HUES64 (cell line): ENCODE measurements at regions not wholly inside any gene's neighbourhood (a gene's known extent, or its start where the extent isn't known, plus 50 kb on each side); places are given as distances from the start of the nearest gene placed in this dataset.

ENCODE experiments used
- H3K27ac ChIP-seq: 2 replicates; pipeline ENCODE4 v1.7.0; 2013; ENCODE audit warnings: low read depth, low read length, inconsistent platforms
- H3K27me3 ChIP-seq: 2 replicates; pipeline ENCODE4 v1.6.1; 2013; ENCODE audit warnings: mild to moderate bottlenecking, low read length; ENCODE audit not compliant: insufficient read depth
- H3K36me3 ChIP-seq: 2 replicates; pipeline ENCODE4 v1.6.1; 2013; ENCODE audit warnings: mild to moderate bottlenecking, low read length; ENCODE audit not compliant: insufficient read depth
- H3K4me1 ChIP-seq: 2 replicates; pipeline ENCODE4 v1.6.1; 2013; ENCODE audit warnings: mild to moderate bottlenecking, low read length, moderate library complexity; ENCODE audit not compliant: insufficient read depth
- H3K4me3 ChIP-seq: 2 replicates; pipeline ENCODE4 v1.5.1; 2013; ENCODE audit warnings: mild to moderate bottlenecking, low read length, moderate library complexity
- H3K9ac ChIP-seq: 2 replicates; pipeline ENCODE4 v1.6.1; 2013; ENCODE audit warnings: mild to moderate bottlenecking, low read depth, low read length
- H3K9me3 ChIP-seq: 2 replicates; pipeline ENCODE4 v1.6.1; 2013; ENCODE audit warnings: low read depth, low read length; ENCODE audit not compliant: insufficient read depth
- WGBS: fragments of 150-250, 120-280 bp; methylation state at CpG from one replicate; pipeline ENCODE4 v1.1.7; 2013; ENCODE audit warnings: missing lambda C conversion rate; 5-methylcytosine and 5-hydroxymethylcytosine counted together

DNA sequence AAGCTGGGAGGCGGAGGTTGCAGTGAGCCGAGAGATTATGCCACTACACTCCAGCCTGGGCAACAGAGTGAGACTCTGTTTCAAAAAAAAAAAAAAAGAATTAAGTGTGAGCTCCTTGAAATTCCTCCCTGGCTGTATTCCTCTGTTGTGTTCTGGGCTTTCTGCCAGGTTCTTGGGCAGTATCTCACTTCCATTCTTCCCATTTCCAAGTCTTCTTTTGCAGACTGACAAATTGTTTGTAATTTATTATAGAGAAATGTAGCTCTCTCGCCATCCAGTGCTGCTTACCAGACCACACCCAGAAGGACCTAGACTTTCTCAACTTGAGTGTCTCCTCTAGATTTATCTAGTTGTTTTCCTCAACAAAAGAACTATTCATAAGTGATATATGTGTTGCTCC is 105.0 kb upstream of the ADGRL2 start:
- H3K4me1 ChIP-seq, result peaks cover 25% of the 10 kb centered on the region
- H3K36me3 ChIP-seq, result no peaks in the 10 kb centered on the region
- WGBS, result 98% methylated on average over 2 of the region's 3 CpGs
- H3K9me3 ChIP-seq, result no peaks in the 10 kb centered on the region
- H3K27me3 ChIP-seq, result no peaks in the 10 kb centered on the region
- H3K9ac ChIP-seq, result no peak overlapping the region
- H3K27ac ChIP-seq, result no peak overlapping the region
- no peak overlapping the region for H3K4me3 ChIP-seq

DNA sequence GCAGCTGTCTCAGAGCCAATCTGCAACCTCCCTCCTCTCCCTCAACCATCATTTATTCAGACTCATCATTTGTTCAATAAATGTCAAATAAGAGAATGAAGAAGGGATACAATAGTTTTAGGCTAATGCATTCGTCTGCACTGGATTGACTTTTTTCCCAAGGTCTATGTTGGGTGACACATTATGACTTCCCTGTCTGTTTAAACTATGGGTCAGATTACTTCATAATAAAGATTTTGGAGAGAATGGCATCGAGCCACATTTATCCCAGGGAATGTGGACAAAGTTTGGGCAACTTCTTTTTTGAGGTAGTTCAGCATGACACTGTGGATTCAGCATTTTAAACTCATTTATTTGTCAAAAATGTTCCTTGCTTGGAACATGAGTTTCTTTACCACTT is 107.4 kb upstream of the ADGRL2 start:
- no peak overlapping the region for H3K9ac ChIP-seq
- 98% methylated on average over 2 of the region's 2 CpGs for WGBS
- no peaks in the 10 kb centered on the region for H3K27me3 ChIP-seq
- H3K36me3 ChIP-seq, result no peaks in the 10 kb centered on the region
- no peak overlapping the region for H3K4me3 ChIP-seq
- H3K27ac ChIP-seq, result no peak overlapping the region
- H3K9me3 ChIP-seq, result no peaks in the 10 kb centered on the region
- peaks cover 16% of the 10 kb centered on the region for H3K4me1 ChIP-seq

DNA sequence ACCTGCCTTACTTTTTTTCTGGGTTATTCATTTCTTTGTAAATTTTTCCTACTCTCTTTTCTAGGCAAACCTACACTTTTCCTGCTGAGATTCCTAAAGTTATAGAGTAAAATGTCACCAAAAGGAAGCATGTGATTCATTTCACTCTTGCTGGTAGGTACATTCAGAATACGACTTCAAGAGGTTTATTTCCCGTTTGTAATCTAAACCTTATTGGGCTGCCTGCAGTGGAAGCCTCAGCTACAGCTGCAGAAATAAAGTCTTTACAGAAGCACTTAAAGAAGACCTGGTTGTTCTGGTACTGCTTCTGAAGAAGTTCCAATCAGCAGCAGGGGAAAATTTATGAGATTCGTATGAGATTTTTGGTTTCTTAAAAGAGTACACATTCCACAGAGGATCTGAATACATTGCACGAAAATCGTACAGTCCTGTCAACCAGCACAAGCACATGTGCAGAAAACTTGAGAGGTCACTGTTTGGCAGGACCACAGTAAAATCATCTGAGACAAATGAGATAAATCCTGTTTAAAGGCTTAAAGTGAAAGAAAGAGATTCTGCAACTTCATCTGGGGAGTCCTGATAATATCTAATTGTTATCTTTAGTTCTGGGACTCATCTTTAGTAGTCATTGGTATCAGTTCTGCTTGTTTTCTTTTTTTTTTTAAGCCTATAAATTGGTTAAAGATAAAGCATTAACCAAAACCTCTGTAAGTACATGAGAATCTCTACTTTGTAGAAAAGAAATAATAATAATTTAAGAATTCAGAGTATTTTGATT is 109.9 kb upstream of the ADGRL2 start:
- H3K9me3 ChIP-seq, result no peaks in the 10 kb centered on the region
- WGBS, result 95% methylated on average over 5 of the region's 5 CpGs
- no peak overlapping the region for H3K9ac ChIP-seq
- no peak overlapping the region for H3K4me3 ChIP-seq
- H3K27ac ChIP-seq, result no peak overlapping the region
- H3K4me1 ChIP-seq, result peaks cover 16% of the 10 kb centered on the region
- no peaks in the 10 kb centered on the region for H3K27me3 ChIP-seq
- H3K36me3 ChIP-seq, result no peaks in the 10 kb centered on the region

DNA sequence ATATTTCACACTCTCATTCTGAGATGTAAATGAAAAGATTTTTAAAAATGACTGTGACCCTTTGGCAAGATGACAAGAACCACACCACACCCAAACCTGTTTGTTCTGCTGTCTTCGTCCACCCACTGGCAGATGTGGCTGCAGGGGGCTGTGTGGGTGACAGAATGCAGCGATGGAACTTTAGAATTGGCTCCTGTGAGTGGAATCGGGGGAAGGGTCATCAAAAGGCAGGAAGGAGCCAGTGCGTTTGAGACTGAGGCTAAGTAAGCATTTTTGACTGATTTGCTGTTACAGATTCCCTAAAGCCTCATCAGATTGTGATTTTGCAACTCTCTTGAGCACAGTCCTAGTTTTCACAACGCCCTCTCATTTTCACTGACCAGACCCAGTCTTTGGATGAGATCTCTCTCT is 111.2 kb upstream of the ADGRL2 start:
- no peak overlapping the region for H3K27ac ChIP-seq
- no peak overlapping the region for H3K9ac ChIP-seq
- peaks cover 16% of the 10 kb centered on the region for H3K4me1 ChIP-seq
- WGBS, result 72% methylated on average over 5 of the region's 5 CpGs
- no peaks in the 10 kb centered on the region for H3K27me3 ChIP-seq
- H3K4me3 ChIP-seq, result no peak overlapping the region
- peaks cover 4% of the 10 kb centered on the region; the same call in 1 of the 2 replicates for H3K9me3 ChIP-seq
- no peaks in the 10 kb centered on the region for H3K36me3 ChIP-seq

DNA sequence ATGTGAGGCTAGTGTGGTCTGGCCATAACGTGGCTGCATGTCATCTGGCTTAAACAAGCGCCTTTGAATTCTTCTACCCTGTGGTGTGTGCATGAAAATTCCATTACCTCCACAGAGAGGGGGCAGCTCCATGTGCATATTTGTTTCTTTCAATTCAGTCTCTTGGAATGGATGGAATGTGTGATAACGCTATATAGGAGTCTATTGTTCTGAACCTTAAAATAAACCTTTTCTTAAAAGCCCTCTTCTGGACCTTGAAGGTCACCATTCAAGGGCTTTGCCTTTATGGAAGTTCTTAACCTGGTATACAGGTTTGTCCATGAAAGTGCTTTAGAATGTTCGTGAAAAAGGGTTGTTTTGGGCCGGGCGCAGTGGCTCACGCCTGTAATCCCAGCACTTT is 118.2 kb upstream of the ADGRL2 start:
- no peak overlapping the region for H3K4me3 ChIP-seq
- no peak overlapping the region for H3K9ac ChIP-seq
- no peaks in the 10 kb centered on the region for H3K27me3 ChIP-seq
- no peaks in the 10 kb centered on the region for H3K36me3 ChIP-seq
- H3K4me1 ChIP-seq, result peaks cover 36% of the 10 kb centered on the region
- H3K9me3 ChIP-seq, result peaks cover 4% of the 10 kb centered on the region; the same call in 1 of the 2 replicates
- 72% methylated on average over 6 of the region's 7 CpGs for WGBS
- H3K27ac ChIP-seq, result peak overlapping the region; percentile 68; the same call in 1 of the 2 replicates

DNA sequence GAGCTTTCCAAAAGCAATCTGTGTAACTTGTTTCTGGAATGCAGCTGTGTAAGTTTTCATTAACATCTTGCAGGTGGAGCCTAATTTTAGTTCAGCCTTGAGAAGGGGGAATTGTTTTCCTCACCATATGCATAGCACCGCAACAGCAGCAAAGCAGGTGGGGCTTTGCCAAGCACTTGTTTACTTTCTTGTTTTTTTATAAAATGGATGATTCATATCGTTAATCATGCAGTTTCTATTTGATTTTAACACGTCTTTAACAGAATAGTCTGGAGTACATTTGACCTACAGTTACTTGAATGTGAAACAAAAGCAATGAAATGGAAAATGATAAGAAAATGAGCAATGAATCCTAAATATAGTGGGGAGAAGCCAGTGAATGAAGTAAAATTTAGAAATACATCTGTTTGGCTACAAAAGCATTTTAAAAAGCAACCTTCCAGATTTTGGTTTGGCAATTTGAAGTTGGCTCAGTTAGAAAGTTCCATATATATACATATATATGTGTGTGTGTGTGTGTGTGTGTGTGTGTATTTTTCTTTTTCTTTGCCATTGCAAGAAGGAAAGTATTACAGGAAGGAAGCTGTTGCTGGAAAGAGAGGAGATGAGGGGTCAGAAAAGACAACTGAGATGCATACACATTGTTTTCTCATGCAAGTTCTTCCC is 119.0 kb upstream of the ADGRL2 start:
- WGBS, result 75% methylated on average over 3 of the region's 3 CpGs
- H3K36me3 ChIP-seq, result no peaks in the 10 kb centered on the region
- peaks cover 36% of the 10 kb centered on the region for H3K4me1 ChIP-seq
- peaks cover 4% of the 10 kb centered on the region; the same call in 1 of the 2 replicates for H3K9me3 ChIP-seq
- H3K27ac ChIP-seq, result peak overlapping the region; percentile 62; the same call in 1 of the 2 replicates
- H3K4me3 ChIP-seq, result no peak overlapping the region
- H3K27me3 ChIP-seq, result no peaks in the 10 kb centered on the region
- no peak overlapping the region for H3K9ac ChIP-seq

DNA sequence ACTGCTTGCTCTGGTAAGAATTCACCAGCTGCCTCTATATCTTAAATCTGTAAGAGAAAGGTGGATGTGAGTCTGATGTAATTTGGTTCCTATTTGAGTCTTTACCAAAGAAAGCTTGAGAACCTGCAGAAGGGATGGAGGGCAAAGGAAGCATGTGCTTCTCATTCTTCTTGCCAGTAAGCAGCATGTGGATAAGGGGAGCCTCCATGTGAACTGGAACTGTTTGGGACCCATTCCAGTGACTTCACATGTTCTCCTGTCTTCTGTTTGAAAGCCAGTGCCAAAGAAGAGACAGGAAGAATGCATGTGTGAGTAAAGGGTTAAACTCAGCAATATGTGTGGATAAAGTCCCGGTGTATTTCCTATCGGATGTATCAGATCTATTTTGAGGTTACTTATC is 119.6 kb upstream of the ADGRL2 start:
- WGBS, result 61% methylated on average over 2 of the region's 2 CpGs

DNA sequence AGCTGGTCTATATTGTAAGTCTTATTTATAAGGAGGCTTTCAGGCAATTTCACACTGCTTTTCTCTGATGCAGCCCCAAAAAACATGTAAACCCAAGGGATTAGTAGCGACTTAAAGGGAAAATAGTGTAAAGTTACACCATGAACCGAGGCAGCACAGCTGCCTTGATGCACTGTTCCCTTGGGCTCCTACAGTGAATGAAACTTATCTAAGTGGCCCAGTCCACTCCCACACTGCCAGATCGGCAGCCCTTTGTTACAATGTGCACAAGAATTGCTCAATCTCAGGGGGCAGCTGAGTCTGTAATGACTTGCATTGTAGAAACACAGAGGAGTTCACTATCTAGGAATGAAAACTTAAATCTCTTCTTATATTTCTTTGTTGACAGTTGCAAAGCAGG is 120.8 kb upstream of the ADGRL2 start:
- Histone ChIP-seq H3K4me3 (no peak overlapping the region), H3K9ac (0 out of 2 replicates have a peak overlapping the region, but pooled peaks have one; percentile 1), H3K9me3 (no peaks in the 10 kb centered on the region), H3K36me3 (no peaks in the 10 kb centered on the region), H3K27me3 (no peaks in the 10 kb centered on the region), H3K27ac (0 out of 2 replicates have a peak overlapping the region, but pooled peaks have one; percentile 1), H3K4me1 (peaks cover 38% of the 10 kb centered on the region)
- WGBS, result 55% methylated on average over 3 of the region's 3 CpGs

More for the DNA sequence above, 119.6 kb upstream of the ADGRL2 start:
- H3K4me1 ChIP-seq, result peaks cover 36% of the 10 kb centered on the region
- H3K4me3 ChIP-seq, result no peak overlapping the region
- H3K9ac ChIP-seq, result no peak overlapping the region
- no peaks in the 10 kb centered on the region for H3K36me3 ChIP-seq
- no peaks in the 10 kb centered on the region for H3K27me3 ChIP-seq
- H3K9me3 ChIP-seq, result peaks cover 4% of the 10 kb centered on the region; the same call in 1 of the 2 replicates
- H3K27ac ChIP-seq, result peak overlapping the region; percentile 17

DNA sequence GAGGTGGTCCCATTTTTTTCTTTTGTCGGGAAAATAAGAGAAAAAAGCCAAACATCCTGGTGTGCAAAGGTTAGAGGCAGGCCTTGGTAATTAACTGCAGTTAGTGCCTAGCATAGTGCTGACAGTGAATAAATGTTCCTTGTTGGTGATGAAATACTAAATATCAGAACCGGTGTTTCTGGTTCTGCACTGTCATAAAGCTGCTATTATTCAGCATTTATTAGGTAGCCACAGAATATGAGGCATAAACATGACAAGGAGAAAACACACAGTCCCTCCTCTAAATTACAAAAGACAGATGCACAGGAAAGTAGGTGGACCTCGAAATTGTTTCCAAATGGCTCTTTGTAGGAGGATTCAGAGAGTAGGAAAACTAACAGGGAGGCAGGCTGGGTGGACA is 122.0 kb upstream of the ADGRL2 start:
- Histone ChIP-seq H3K36me3 (no peaks in the 10 kb centered on the region), H3K4me3 (no peak overlapping the region), H3K27ac (no peak overlapping the region), H3K9ac (no peak overlapping the region), H3K27me3 (no peaks in the 10 kb centered on the region), H3K4me1 (peaks cover 46% of the 10 kb centered on the region), H3K9me3 (no peaks in the 10 kb centered on the region)
- WGBS, result 94% methylated on average over 3 of the region's 3 CpGs

DNA sequence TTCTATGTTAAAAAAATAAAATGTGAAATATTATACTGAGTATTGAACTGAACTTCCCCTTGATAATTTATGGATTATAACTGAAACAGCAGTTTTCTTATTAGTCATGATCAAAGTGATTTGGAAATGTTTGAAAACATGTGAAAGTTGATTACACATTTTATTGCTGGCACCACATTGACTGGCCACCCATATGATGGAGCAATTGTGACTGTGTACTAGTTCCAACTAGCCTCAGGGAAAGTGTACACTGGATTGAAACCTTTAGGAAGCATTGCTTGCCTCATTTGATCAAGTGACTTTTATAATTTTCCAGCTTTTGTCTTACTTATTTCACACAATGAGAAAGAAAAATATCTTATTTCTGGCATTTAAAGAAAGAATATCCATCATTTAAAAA is 128.0 kb upstream of the ADGRL2 start:
- H3K27ac ChIP-seq, result no peak overlapping the region
- no peak overlapping the region for H3K9ac ChIP-seq
- no peaks in the 10 kb centered on the region for H3K36me3 ChIP-seq
- H3K27me3 ChIP-seq, result no peaks in the 10 kb centered on the region
- no peaks in the 10 kb centered on the region for H3K9me3 ChIP-seq
- peaks cover 10% of the 10 kb centered on the region for H3K4me1 ChIP-seq
- H3K4me3 ChIP-seq, result no peak overlapping the region

DNA sequence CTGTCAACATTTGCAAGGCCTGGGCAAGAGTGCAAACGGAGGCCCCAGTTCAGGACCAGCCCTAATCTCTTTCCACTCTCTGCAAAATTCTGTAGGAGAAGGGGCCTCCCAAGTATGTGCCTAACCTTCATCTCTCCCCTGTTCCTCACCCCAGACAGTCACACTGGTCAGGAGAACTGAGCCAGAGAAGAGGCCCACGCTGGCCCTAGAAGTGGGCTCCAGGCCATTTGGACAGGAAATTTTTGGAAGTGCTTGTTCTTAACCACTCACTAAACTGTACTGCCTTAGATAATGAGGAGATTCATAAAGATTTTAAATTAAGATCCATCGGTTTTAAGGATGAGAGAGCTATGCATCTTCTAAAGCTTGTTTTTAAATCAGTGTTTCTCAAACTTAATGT is 129.7 kb upstream of the ADGRL2 start:
- WGBS, result 96% methylated on average over 3 of the region's 3 CpGs
- no peak overlapping the region for H3K9ac ChIP-seq
- no peak overlapping the region for H3K27ac ChIP-seq
- no peaks in the 10 kb centered on the region for H3K27me3 ChIP-seq
- peaks cover 13% of the 10 kb centered on the region for H3K4me1 ChIP-seq
- H3K36me3 ChIP-seq, result no peaks in the 10 kb centered on the region
- no peak overlapping the region for H3K4me3 ChIP-seq
- H3K9me3 ChIP-seq, result no peaks in the 10 kb centered on the region
